GM23338 (cell line): ENCODE measurements at regions not wholly inside any gene's neighbourhood (a gene's known extent, or its start where the extent isn't known, plus 50 kb on each side); places are given as distances from the start of the nearest gene placed in this dataset.

Experiments
- ATAC-seq: fragments of 200-7000 bp; cut with Tn5 transposase; 3 replicates; pipeline ENCODE4 v1.9.1; 2020
- DNase-seq: peaks from one replicate; pipeline ENCODE4 v3.0.0-alpha.2; 2015; ENCODE audit warnings: low spot score
- H2AFZ ChIP-seq: fragments of 200-600 bp; sonication (generic); 2 replicates; pipeline ENCODE4 v1.8.0; 2016; ENCODE audit warnings: antibody characterized with exemption, mild to moderate bottlenecking, moderate library complexity
- H3F3A ChIP-seq: fragments of 200-600 bp; sonication (generic); replicated peaks from 2 replicates; pipeline ENCODE4 v1.8.0; 2017; ENCODE audit warnings: antibody characterized with exemption, mixed run types, low read depth
- H3K27ac ChIP-seq: fragments of 200-600 bp; sonication (generic); 2 replicates; pipeline ENCODE4 v1.6.1; 2016; ENCODE audit warnings: low read depth
- H3K27me3 ChIP-seq: fragments of 200-600 bp; sonication (generic); 2 replicates; pipeline ENCODE4 v1.8.0; 2016; ENCODE audit warnings: mild to moderate bottlenecking, mixed run types, moderate library complexity; ENCODE audit not compliant: insufficient read depth
- H3K36me3 ChIP-seq: fragments of 200-600 bp; sonication (generic); 2 replicates; pipeline ENCODE4 v1.8.0; 2016; ENCODE audit warnings: mild to moderate bottlenecking; ENCODE audit not compliant: insufficient read depth
- H3K4me1 ChIP-seq: fragments of 200-600 bp; sonication (generic); 2 replicates; pipeline ENCODE4 v1.8.0; 2016; ENCODE audit warnings: mild to moderate bottlenecking, moderate library complexity; ENCODE audit not compliant: insufficient read depth
- H3K4me2 ChIP-seq: fragments of 200-600 bp; sonication (generic); 2 replicates; pipeline ENCODE4 v1.7.1; 2017; ENCODE audit warnings: mixed run types
- H3K4me3 ChIP-seq: fragments of 200-600 bp; sonication (generic); 2 replicates; pipeline ENCODE4 v1.6.1; 2016; ENCODE audit warnings: mixed run types
- H3K79me2 ChIP-seq: fragments of 200-600 bp; sonication (generic); replicated peaks from 2 replicates; pipeline ENCODE4 v1.8.0; 2017; ENCODE audit warnings: mild to moderate bottlenecking; ENCODE audit not compliant: insufficient read depth
- H3K9me2 ChIP-seq: fragments of 200-600 bp; sonication (generic); 2 replicates; pipeline ENCODE4 v1.8.0; 2017; ENCODE audit not compliant: insufficient read depth
- H4K20me1 ChIP-seq: fragments of 200-600 bp; sonication (generic); replicated peaks from 2 replicates; pipeline ENCODE4 v1.8.0; 2017; ENCODE audit warnings: mild to moderate bottlenecking; ENCODE audit not compliant: insufficient read depth
- H3K27ac Mint-ChIP-seq: 2 replicates; pipeline ENCODE4 v1.8.0; 2020; ENCODE audit warnings: inconsistent platforms, mild to moderate bottlenecking, moderate library complexity, mixed read lengths
- H3K27me3 Mint-ChIP-seq: 3 replicates; pipeline ENCODE4 v1.8.0; 2022; ENCODE audit warnings: low read depth, mild to moderate bottlenecking, moderate library complexity, mixed read lengths, inconsistent platforms; ENCODE audit not compliant: insufficient read depth, poor library complexity
- H3K36me3 Mint-ChIP-seq: 3 replicates; pipeline ENCODE4 v1.8.0; 2021; ENCODE audit warnings: low read depth, mild to moderate bottlenecking, inconsistent platforms, moderate library complexity, mixed read lengths
- H3K4me1 Mint-ChIP-seq: 3 replicates; pipeline ENCODE4 v1.8.0; 2020; ENCODE audit warnings: mild to moderate bottlenecking, inconsistent platforms, mixed read lengths
- H3K4me3 Mint-ChIP-seq: 3 replicates; pipeline ENCODE4 v1.8.0; 2021; ENCODE audit warnings: moderate library complexity, mild to moderate bottlenecking, inconsistent platforms, mixed read lengths
- H3K9me3 Mint-ChIP-seq: 3 replicates; pipeline ENCODE4 v1.8.0; 2020; ENCODE audit warnings: moderate library complexity, mild to moderate bottlenecking, inconsistent platforms, mixed read lengths
- CREB1 ChIP-seq: fragments of 250-450 bp; sonication (Bioruptor Pico); IDR thresholded peaks from 2 replicates; pipeline ENCODE4 v1.5.0; 2020; ENCODE audit warnings: low read depth, mild to moderate bottlenecking, moderate library complexity
- ETS1 ChIP-seq: IDR thresholded peaks from 2 replicates; pipeline ENCODE4 v1.6.1; 2016; ENCODE audit warnings: antibody characterized with exemption
- EZH2 ChIP-seq: fragments of 200-600 bp; sonication (generic); IDR thresholded peaks from one replicate; pipeline ENCODE4 v1.8.0; 2017; ENCODE audit warnings: antibody characterized with exemption, mild to moderate bottlenecking, low read depth; ENCODE audit not compliant: unreplicated experiment
- EZH2phosphoT487 ChIP-seq: fragments of 200-600 bp; sonication (generic); IDR thresholded peaks from one replicate; pipeline ENCODE4 v1.8.1; 2018; ENCODE audit warnings: antibody characterized with exemption; ENCODE audit not compliant: unreplicated experiment
- JUNB ChIP-seq: IDR thresholded peaks from one replicate; pipeline ENCODE4 v1.6.1; 2016; ENCODE audit warnings: antibody characterized with exemption; ENCODE audit not compliant: unreplicated experiment
- NANOG ChIP-seq: IDR thresholded peaks from 2 replicates; pipeline ENCODE4 v1.6.1; 2016; ENCODE audit warnings: antibody characterized with exemption, borderline replicate concordance
- POLR2AphosphoS5 ChIP-seq: IDR thresholded peaks from 2 replicates; pipeline ENCODE4 v1.6.1; 2016; ENCODE audit warnings: antibody characterized with exemption, low read depth
- REST ChIP-seq: IDR thresholded peaks from one replicate; pipeline ENCODE4 v1.6.1; 2018; ENCODE audit warnings: antibody characterized with exemption; ENCODE audit not compliant: unreplicated experiment
- STAT1 ChIP-seq: IDR thresholded peaks from one replicate; pipeline ENCODE4 v1.6.1; 2016; ENCODE audit warnings: antibody characterized with exemption; ENCODE audit not compliant: unreplicated experiment
- ZNF114 ChIP-seq: fragments of 250-450 bp; sonication (Bioruptor Pico); IDR thresholded peaks from 2 replicates; pipeline ENCODE4 v1.5.0; 2020; ENCODE audit warnings: mild to moderate bottlenecking, moderate library complexity
- ZNF331 ChIP-seq: fragments of 250-450 bp; sonication (Bioruptor Pico); IDR thresholded peaks from 2 replicates; pipeline ENCODE4 v1.5.0; 2020; ENCODE audit warnings: low read depth, mild to moderate bottlenecking, moderate library complexity
- ZNF462 ChIP-seq: fragments of 250-450 bp; sonication (Bioruptor Pico); IDR thresholded peaks from 2 replicates; pipeline ENCODE4 v1.5.0; 2020; ENCODE audit warnings: mild to moderate bottlenecking, moderate library complexity

GRCh38 chr11:11073996-11074395, 216.1 kb upstream of the ZBED5 start:
- 0 out of 2 replicates have a peak, but pooled peaks cover 5% of the 10 kb centered on the region for H3K9me2 ChIP-seq
- no peak overlapping the region for H2AFZ ChIP-seq
- ATAC-seq = no peak
- Mint-ChIP-seq H3K27me3 (peaks cover 2% of the 10 kb centered on the region), H3K27ac (no peak overlapping the region), H3K9me3 (no peaks in the 10 kb centered on the region), H3K36me3 (no peaks in the 10 kb centered on the region), H3K4me1 (peaks cover 39% of the 10 kb centered on the region), H3K4me3 (no peak overlapping the region)
- H3K79me2 ChIP-seq = no peaks in the 10 kb centered on the region
- no peaks in the 10 kb centered on the region; the same call in 1 of the 2 replicates for H4K20me1 ChIP-seq
- H3K4me3 ChIP-seq = no peak overlapping the region
- DNase-seq = no peak
- peaks cover 11% of the 10 kb centered on the region for H3K4me1 ChIP-seq
- H3K27ac ChIP-seq = no peak overlapping the region
- no peaks in the 10 kb centered on the region for H3K27me3 ChIP-seq
- H3K36me3 ChIP-seq = no peaks in the 10 kb centered on the region
- H3K4me2 ChIP-seq = no peak overlapping the region
- no peaks in the 10 kb centered on the region for H3F3A ChIP-seq
- TF ChIP-seq STAT1 (no peak), CREB1 (CRISPR knock-in tag) (no peak), ETS1 (no peak), EZH2phosphoT487 (no peak)

- Histone ChIP-seq H3K79me2 (no peaks in the 10 kb centered on the region), H3K4me3 (no peak overlapping the region), H2AFZ (0 out of 2 replicates have a peak overlapping the region, but pooled peaks have one; percentile 18), H3K36me3 (no peaks in the 10 kb centered on the region), H3K4me2 (peak overlapping the region; percentile 58; the same call in 1 of the 2 replicates), H3K27me3 (no peaks in the 10 kb centered on the region), H4K20me1 (no peaks in the 10 kb centered on the region), H3F3A (no peaks in the 10 kb centered on the region), H3K4me1 (peaks cover 11% of the 10 kb centered on the region), H3K27ac (peak overlapping the region; percentile 78; the same call in 1 of the 2 replicates), H3K9me2 (0 out of 2 replicates have a peak, but pooled peaks cover 4% of the 10 kb centered on the region)
- ATAC-seq = peak; percentile 80
- H3K4me3 Mint-ChIP-seq = no peak overlapping the region
- 0 out of 2 replicates have a peak overlapping the region, but pooled peaks have one; percentile 24 for H3K27ac Mint-ChIP-seq
- H3K9me3 Mint-ChIP-seq = no peaks in the 10 kb centered on the region
- H3K4me1 Mint-ChIP-seq = peaks cover 39% of the 10 kb centered on the region
- H3K27me3 Mint-ChIP-seq = peaks cover 2% of the 10 kb centered on the region
- peak; percentile 68 for DNase-seq
- H3K36me3 Mint-ChIP-seq = no peaks in the 10 kb centered on the region
- TF ChIP-seq ZNF462 (CRISPR knock-in tag) (no peak), NANOG (no peak), ZNF331 (CRISPR knock-in tag) (no peak), CREB1 (CRISPR knock-in tag) (no peak), EZH2phosphoT487 (no peak), ZNF114 (CRISPR knock-in tag) (no peak), EZH2 (no peak), POLR2AphosphoS5 (no peak), REST (no peak), JUNB (no peak)
Observed at GRCh38 chr11:11072067-11072466, 214.2 kb upstream of the ZBED5 start.
